IMR-90 (cell line): ENCODE measurements at regions not wholly inside any gene's neighbourhood (a gene's known extent, or its start where the extent isn't known, plus 50 kb on each side); places are given as distances from the start of the nearest gene placed in this dataset.
"Not testable (repeated sequence)": the region's sequence is repeated elsewhere in the genome, so short reads cannot be mapped to it uniquely, and the experiment has no call there.

ENCODE experiments used
- ATAC-seq: fragments of 200-7000 bp; cut with Tn5 transposase; 2 replicates; pipeline ENCODE4 v1.9.1; 2020; ENCODE audit warnings: low read depth, mild to moderate bottlenecking, moderate library complexity
- BruUV-seq: library from RNA; stranded (reverse); fragments of 400-500 nt; replicated peaks from 2 replicates; lab custom pipeline; 2021; lab: Mats Ljungman, UMichigan
- CTCF ChIA-PET: fragments of 300-600 bp; formaldehyde crosslinking; extraction: SDS; loops from one replicate; lab custom pipeline; 2021; ENCODE audit warnings: antibody characterized with exemption; lab: Yijun Ruan, JAX
- POLR2A ChIA-PET: fragments of 300-600 bp; sonication (Branson Sonifier 250); formaldehyde crosslinking; loops from one replicate; lab custom pipeline; 2022; ENCODE audit warnings: antibody characterized with exemption; ENCODE audit not compliant: unreplicated experiment; lab: Charles Lee
- DNase-seq: peaks from one replicate; pipeline ENCODE4 v3.0.0; 2013
- H2AFZ ChIP-seq: replicated peaks from 2 replicates; pipeline ENCODE3; 2013; ENCODE audit warnings: low read length, mild to moderate bottlenecking; ENCODE audit not compliant: poor library complexity
- H2AK5ac ChIP-seq: 2 replicates; pipeline ENCODE4 v1.6.1; 2013; ENCODE audit warnings: low read depth, low read length, inconsistent platforms
- H2AK9ac ChIP-seq: replicated peaks from 2 replicates; pipeline ENCODE3; 2013; ENCODE audit warnings: mild to moderate bottlenecking, low read depth, low read length, moderate library complexity; ENCODE audit not compliant: poor library complexity
- H2BK120ac ChIP-seq: 2 replicates; pipeline ENCODE4 v1.6.1; 2013; ENCODE audit warnings: low read depth, low read length, inconsistent platforms
- H2BK15ac ChIP-seq: 3 replicates; pipeline ENCODE4 v1.6.1; 2013; ENCODE audit warnings: low read depth, low read length, inconsistent platforms
- H2BK20ac ChIP-seq: 2 replicates; pipeline ENCODE4 v1.6.1; 2013; ENCODE audit warnings: low read depth, mild to moderate bottlenecking, inconsistent platforms, low read length, moderate library complexity
- H2BK5ac ChIP-seq: 2 replicates; pipeline ENCODE4 v1.6.1; 2013; ENCODE audit warnings: mild to moderate bottlenecking, low read depth, low read length, inconsistent platforms; ENCODE audit not compliant: poor library complexity, severe bottlenecking
- H3K14ac ChIP-seq: replicated peaks from 2 replicates; pipeline ENCODE4 v1.6.1; 2013; ENCODE audit warnings: low read depth, low read length, inconsistent platforms
- H3K18ac ChIP-seq: 2 replicates; pipeline ENCODE4 v1.6.1; 2013; ENCODE audit warnings: low read depth, low read length, control low read depth
- H3K23ac ChIP-seq: 2 replicates; pipeline ENCODE4 v1.6.1; 2013; ENCODE audit warnings: low read depth, low read length, inconsistent platforms
- H3K27ac ChIP-seq: 2 replicates; pipeline ENCODE4 v1.5.1; 2013; ENCODE audit warnings: mild to moderate bottlenecking, control low read depth, low read length; ENCODE audit not compliant: insufficient read depth
- H3K27me3 ChIP-seq: 2 replicates; pipeline ENCODE4 v1.6.1; 2013; ENCODE audit warnings: low read length; ENCODE audit not compliant: control insufficient read depth, insufficient read depth
- H3K36me3 ChIP-seq: 2 replicates; pipeline ENCODE4 v1.6.1; 2013; ENCODE audit warnings: low read length, mixed read lengths; ENCODE audit not compliant: control insufficient read depth, insufficient read depth
- H3K4ac ChIP-seq: 2 replicates; pipeline ENCODE4 v1.6.1; 2013; ENCODE audit warnings: low read depth, low read length, inconsistent platforms
- H3K4me1 ChIP-seq: 2 replicates; pipeline ENCODE4 v1.6.1; 2013; ENCODE audit warnings: low read length, mixed read lengths; ENCODE audit not compliant: control insufficient read depth, insufficient read depth
- H3K4me2 ChIP-seq: 2 replicates; pipeline ENCODE4 v1.6.1; 2013; ENCODE audit warnings: low read depth, mild to moderate bottlenecking, control low read depth, low read length, moderate library complexity
- H3K4me3 ChIP-seq: 2 replicates; pipeline ENCODE4 v1.5.1; 2013; ENCODE audit warnings: low read depth, mild to moderate bottlenecking, control low read depth, low read length, moderate library complexity; ENCODE audit not compliant: insufficient read depth
- H3K56ac ChIP-seq: 2 replicates; pipeline ENCODE4 v1.6.1; 2013; ENCODE audit warnings: low read length, inconsistent platforms; ENCODE audit not compliant: insufficient read depth; ENCODE audit errors: extremely low read depth
- H3K79me1 ChIP-seq, 2 experiments: 2 replicates each; pipeline ENCODE4 v1.6.1; 2013; ENCODE audit warnings: low read length in 2 of 2, inconsistent platforms in 1 of 2, low read depth in 1 of 2
- H3K9ac ChIP-seq: 2 replicates; pipeline ENCODE4 v1.6.1; 2013; ENCODE audit warnings: low read depth, low read length, control low read depth
- H3K9me1 ChIP-seq: 2 replicates; pipeline ENCODE4 v1.6.1; 2013; ENCODE audit warnings: low read length, inconsistent platforms; ENCODE audit not compliant: insufficient read depth
- H3K9me3 ChIP-seq: 2 replicates; pipeline ENCODE4 v1.6.1; 2013; ENCODE audit warnings: low read length; ENCODE audit not compliant: control insufficient read depth, insufficient read depth
- H4K20me1 ChIP-seq: 2 replicates; pipeline ENCODE4 v1.6.1; 2013; ENCODE audit warnings: low read length, inconsistent platforms; ENCODE audit not compliant: insufficient read depth
- H4K5ac ChIP-seq: 2 replicates; pipeline ENCODE4 v1.6.1; 2013; ENCODE audit warnings: mild to moderate bottlenecking, low read depth, low read length, control low read depth
- H4K8ac ChIP-seq, 2 experiments: 2 replicates each; pipeline ENCODE4 v1.6.1; 2013; ENCODE audit warnings: low read depth in 2 of 2, low read length in 2 of 2, control low read depth in 1 of 2, inconsistent platforms in 1 of 2
- H4K91ac ChIP-seq: 2 replicates; pipeline ENCODE4 v1.6.1; 2013; ENCODE audit warnings: low read depth, low read length, inconsistent platforms; ENCODE audit not compliant: insufficient read depth
- POLR2A ChIP-seq: IDR thresholded peaks from 2 replicates; pipeline ENCODE4 v1.6.1; 2012; ENCODE audit warnings: mild to moderate bottlenecking, low read depth, low read length
- RAD21 ChIP-seq: IDR thresholded peaks from 2 replicates; pipeline ENCODE4 v1.6.1; 2012; ENCODE audit warnings: low read length, improper control_type of control experiment
- WGBS, 2 experiments: methylation state at CpG; one replicate each; pipeline versions ENCODE4 v1.1.5 to v1.1.7; 2013; ENCODE audit warnings: missing lambda C conversion rate in 2 of 2; ENCODE audit not compliant: insufficient read length in 1 of 2; ENCODE audit errors: extremely low coverage in 2 of 2; 5-methylcytosine and 5-hydroxymethylcytosine counted together
- dilution Hi-C: fragments of 300-500 bp; cut with HindIII; formaldehyde crosslinking; loops from one replicate; pipeline ENCODE4 v1.14.3; 2018; ENCODE audit warnings: low sequenced_read_pairs; ENCODE audit not compliant: unreplicated experiment
- in situ Hi-C: fragments of 300-500 bp; cut with MboI; formaldehyde crosslinking; loops from 3 replicates; pipeline ENCODE4 v1.14.3; 2019; ENCODE audit warnings: low sequenced_read_pairs, inconsistent platforms, mixed read lengths
- intact Hi-C: fragments of 100-400 bp; cut with micrococcal nuclease; formaldehyde crosslinking; loops from 2 replicates; pipeline ENCODE4 v1.10.0; 2022

DNA sequence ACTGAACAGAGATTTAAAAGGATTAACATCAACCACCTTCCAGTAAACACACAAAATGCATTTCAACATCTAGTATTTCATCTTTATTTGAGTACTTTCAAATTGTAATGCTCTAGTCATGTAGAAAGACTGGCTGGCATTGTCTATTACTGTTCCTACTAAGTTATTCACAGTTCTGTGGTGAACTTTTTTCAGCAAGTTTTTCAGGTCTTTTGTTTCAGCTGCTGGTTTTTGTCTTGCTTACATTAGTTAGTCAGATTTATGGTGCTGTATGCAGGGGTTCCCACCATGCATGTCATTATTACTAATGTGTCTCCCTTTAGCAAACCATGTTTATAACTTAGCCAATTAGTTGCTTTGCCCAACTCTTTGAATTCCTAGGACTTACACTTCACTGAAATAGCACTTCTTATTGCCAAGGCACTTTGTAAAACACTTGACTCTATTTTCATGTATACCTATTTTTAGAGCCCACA, 253.4 kb upstream of the KITLG start:
- Histone ChIP-seq H3K23ac (no peak overlapping the region), H4K5ac (no peak overlapping the region), H3K4me1 (no peaks in the 10 kb centered on the region), H2AK9ac (no peak overlapping the region), H3K4ac (no peak overlapping the region), H3K14ac (no peak overlapping the region), H3K36me3 (no peaks in the 10 kb centered on the region), H3K27ac (no peak overlapping the region), H2BK20ac (no peak overlapping the region), H3K18ac (no peak overlapping the region), H3K79me1 (no peaks in the 10 kb centered on the region), H2BK15ac (no peak overlapping the region), H3K4me3 (no peak overlapping the region), H3K9me1 (no peaks in the 10 kb centered on the region), H4K20me1 (no peaks in the 10 kb centered on the region), H3K27me3 (no peaks in the 10 kb centered on the region), H2AK5ac (no peak overlapping the region), H2BK120ac (no peak overlapping the region), H3K9ac (no peak overlapping the region), H2AFZ (no peak overlapping the region), H4K91ac (no peak overlapping the region), H4K8ac (no peak overlapping the region), H3K4me2 (peak overlapping the region; percentile 16; the same call in 1 of the 2 replicates), H2BK5ac (peak overlapping the region; percentile 3), H3K9me3 (peaks cover 6% of the 10 kb centered on the region; the same call in 1 of the 2 replicates), H3K56ac (no peak overlapping the region)
- dilution Hi-C loops, result no loop called here
- intact Hi-C loops, result no loop called here
- TF ChIP-seq POLR2A (no peak), RAD21 (no peak)
- BruUV-seq, result no TSS peak
- ChIA-PET CTCF (no interaction called here), POLR2A (no interaction called here)
- DNase-seq, result peak; percentile 20
- in situ Hi-C loops, result no loop called here
- no peak for ATAC-seq

DNA sequence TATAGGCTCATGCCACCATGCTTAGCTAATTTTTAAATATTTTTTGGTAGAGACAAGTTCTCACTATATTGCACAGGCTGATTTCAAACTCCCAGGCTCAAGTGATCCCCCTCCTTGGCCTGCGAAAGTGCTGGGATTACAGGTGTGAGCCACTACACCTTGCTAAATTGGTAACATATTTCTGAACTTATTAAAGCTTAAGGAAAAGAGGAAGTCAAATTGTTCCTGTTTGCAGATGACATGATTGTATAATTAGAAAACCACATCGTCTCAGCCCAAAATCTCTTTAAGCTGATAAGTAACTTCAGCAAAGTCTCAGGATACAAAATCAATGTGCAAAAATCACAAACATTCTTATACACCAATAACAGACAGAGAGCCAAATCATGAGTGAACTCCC, 248.3 kb upstream of the KITLG start:
- H3K9me1 ChIP-seq, H2AK9ac ChIP-seq, H3K4me1 ChIP-seq, H3K23ac ChIP-seq, POLR2A ChIA-PET, H3K14ac ChIP-seq, dilution Hi-C loops, intact Hi-C loops, H4K8ac ChIP-seq, H3K36me3 ChIP-seq, in situ Hi-C loops, H2BK15ac ChIP-seq, H3K18ac ChIP-seq, H2BK20ac ChIP-seq, H3K9me3 ChIP-seq, H2BK5ac ChIP-seq, H2AFZ ChIP-seq, H4K91ac ChIP-seq, H3K4me3 ChIP-seq, H3K79me1 ChIP-seq, H2BK120ac ChIP-seq, H3K56ac ChIP-seq, H3K27me3 ChIP-seq, BruUV-seq, H3K27ac ChIP-seq, H2AK5ac ChIP-seq, H3K4me2 ChIP-seq, H3K9ac ChIP-seq, ATAC-seq, DNase-seq, H4K5ac ChIP-seq, H4K20me1 ChIP-seq, H3K4ac ChIP-seq: not testable (repeated sequence)
- CTCF ChIA-PET, result interaction anchor here (0.6 kb wide), 1 partner anchor 435 kb away, joined by 9 read pairs; no protein-coding TSS in a partner anchor
- WGBS, 2 experiments, result no CpG with 5 or more reads among the region's 2 CpGs
